Neural cell (in vitro differentiated cells): ENCODE measurements at regions not wholly inside any gene's neighbourhood (a gene's known extent, or its start where the extent isn't known, plus 50 kb on each side); places are given as distances from the start of the nearest gene placed in this dataset.

Source experiments
- EP300 ChIP-seq: fragments of 450-650 bp; conservative IDR thresholded peaks from 2 replicates; pipeline ENCODE4 v1.6.1; 2014; ENCODE audit warnings: antibody characterized with exemption, mild to moderate bottlenecking, moderate library complexity; ENCODE audit not compliant: poor library complexity, severe bottlenecking
- EZH2 ChIP-seq: fragments of 200-600, 300-800 bp; shearing (Covaris generic), sonication (generic); IDR thresholded peaks from 2 replicates; pipeline ENCODE4 v1.6.1; 2014; ENCODE audit warnings: antibody characterized with exemption, low read length, borderline replicate concordance, mild to moderate bottlenecking; ENCODE audit not compliant: insufficient read depth, poor library complexity, severe bottlenecking
- POLR2AphosphoS5 ChIP-seq: IDR thresholded peaks from 2 replicates; pipeline ENCODE4 v1.6.1; 2012
- REST ChIP-seq: IDR thresholded peaks from 2 replicates; pipeline ENCODE4 v1.6.1; 2012; ENCODE audit warnings: borderline replicate concordance
- SMC3 ChIP-seq: fragments of 450-650 bp; conservative IDR thresholded peaks from 2 replicates; pipeline ENCODE4 v1.6.1; 2014; ENCODE audit warnings: antibody characterized with exemption, mild to moderate bottlenecking, moderate library complexity; ENCODE audit not compliant: poor library complexity
- TF ChIP-seq, protein P1 (sequence below): fragments of 450-650 bp; IDR thresholded peaks from 2 replicates; pipeline ENCODE4 v1.5.1; 2014; ENCODE audit warnings: antibody characterized with exemption, mild to moderate bottlenecking, moderate library complexity; ENCODE audit not compliant: poor library complexity, severe bottlenecking

- TF ChIP-seq, protein P1, sequence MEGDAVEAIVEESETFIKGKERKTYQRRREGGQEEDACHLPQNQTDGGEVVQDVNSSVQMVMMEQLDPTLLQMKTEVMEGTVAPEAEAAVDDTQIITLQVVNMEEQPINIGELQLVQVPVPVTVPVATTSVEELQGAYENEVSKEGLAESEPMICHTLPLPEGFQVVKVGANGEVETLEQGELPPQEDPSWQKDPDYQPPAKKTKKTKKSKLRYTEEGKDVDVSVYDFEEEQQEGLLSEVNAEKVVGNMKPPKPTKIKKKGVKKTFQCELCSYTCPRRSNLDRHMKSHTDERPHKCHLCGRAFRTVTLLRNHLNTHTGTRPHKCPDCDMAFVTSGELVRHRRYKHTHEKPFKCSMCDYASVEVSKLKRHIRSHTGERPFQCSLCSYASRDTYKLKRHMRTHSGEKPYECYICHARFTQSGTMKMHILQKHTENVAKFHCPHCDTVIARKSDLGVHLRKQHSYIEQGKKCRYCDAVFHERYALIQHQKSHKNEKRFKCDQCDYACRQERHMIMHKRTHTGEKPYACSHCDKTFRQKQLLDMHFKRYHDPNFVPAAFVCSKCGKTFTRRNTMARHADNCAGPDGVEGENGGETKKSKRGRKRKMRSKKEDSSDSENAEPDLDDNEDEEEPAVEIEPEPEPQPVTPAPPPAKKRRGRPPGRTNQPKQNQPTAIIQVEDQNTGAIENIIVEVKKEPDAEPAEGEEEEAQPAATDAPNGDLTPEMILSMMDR = no peak
- TF ChIP-seq EZH2 (no peak), EP300 (no peak), REST (no peak), POLR2AphosphoS5 (no peak), SMC3 (no peak)
Observed at GRCh38 chr2:56811401-56811800, 627.6 kb downstream of the CCDC85A start.
